DMS53 (cell line): ENCODE measurements at regions not wholly inside any gene's neighbourhood (a gene's known extent, or its start where the extent isn't known, plus 50 kb on each side); places are given as distances from the start of the nearest gene placed in this dataset.

ENCODE experiments used
- DNase-seq: peaks from one replicate; lab custom pipeline; 2025; lab: John Stamatoyannopoulos, UW

DNA sequence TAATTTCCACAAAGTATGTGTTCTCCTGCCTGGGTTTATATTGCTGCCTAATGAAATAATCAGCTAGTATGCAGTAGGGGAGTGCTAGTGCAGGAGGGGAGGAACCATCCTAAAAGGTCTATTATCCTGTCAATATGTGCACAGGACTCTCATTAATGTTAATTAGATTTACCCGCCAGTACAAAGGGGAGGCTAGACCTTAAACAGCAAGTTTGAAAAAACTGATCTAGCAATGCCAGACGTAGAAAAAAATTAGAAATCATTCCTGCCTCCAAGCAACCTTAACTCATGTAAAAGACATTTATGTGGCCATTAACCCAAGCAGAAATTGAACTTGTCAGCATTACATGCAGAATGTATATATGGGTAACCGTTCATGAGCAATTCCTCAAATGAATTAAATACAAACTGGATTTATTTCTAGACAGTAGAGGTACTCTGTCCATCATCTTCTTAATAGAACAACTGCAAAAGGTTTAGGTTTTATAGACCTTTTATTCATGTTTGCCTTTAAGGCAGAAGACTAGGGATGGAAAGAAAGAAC is 294.3 kb upstream of the TENM3 start:
- no peak for DNase-seq

- no peak for DNase-seq
Measured at GRCh38 chr4:181949704-181950312, 293.4 kb upstream of the TENM3 start.

GRCh38 chr4:181950372-181951127 is 292.7 kb upstream of the TENM3 start:
- DNase-seq: no peak

- no peak for DNase-seq
Measured at GRCh38 chr4:181951265-181951664, 291.9 kb upstream of the TENM3 start.

DNA sequence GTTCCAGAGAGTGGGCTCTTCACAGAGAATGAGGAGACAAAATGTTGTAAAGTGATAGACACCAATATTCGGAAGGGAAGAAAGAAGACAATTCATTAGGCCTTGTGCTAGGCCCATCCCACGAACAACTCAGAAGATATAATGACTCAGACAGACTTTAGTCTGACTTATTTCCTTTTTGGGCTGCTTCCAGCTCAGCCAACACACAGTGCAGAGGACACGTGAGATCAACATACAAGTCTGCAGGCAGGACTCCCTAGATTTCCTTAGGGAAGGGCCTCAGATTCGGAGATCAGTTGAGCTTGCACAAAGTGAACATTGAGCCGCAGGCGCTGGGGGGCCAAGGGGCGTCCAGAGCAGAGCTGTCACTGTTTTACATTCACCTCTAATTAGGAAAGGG is 290.7 kb upstream of the TENM3 start:
- DNase-seq: peak; percentile 22

DNA sequence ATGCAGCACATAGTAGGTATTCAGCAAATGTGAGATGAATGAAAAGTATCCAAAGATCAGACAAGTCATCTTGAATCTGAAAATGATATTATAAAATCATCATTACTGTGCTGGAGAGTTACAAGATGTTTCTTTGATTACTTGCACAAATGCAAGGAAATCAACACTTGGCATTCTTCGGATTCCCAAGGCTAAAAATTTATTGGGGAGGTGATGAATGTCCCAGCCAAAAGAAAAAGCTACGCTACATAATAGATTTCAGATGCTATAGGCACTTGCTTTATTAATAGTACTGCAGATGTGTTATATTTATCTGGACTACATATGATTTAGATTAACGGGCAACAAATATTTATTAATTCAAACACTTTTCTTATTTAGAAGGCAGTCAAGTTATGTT is 286.7 kb upstream of the TENM3 start:
- no peak for DNase-seq

- no peak for DNase-seq
Measured at GRCh38 chr4:181957088-181957487, 286.1 kb upstream of the TENM3 start.

GRCh38 chr4:181958446-181958845 is 284.8 kb upstream of the TENM3 start:
- DNase-seq: no peak

GRCh38 chr4:181959121-181959520 is 284.1 kb upstream of the TENM3 start:
- peak; percentile 15 for DNase-seq

DNA sequence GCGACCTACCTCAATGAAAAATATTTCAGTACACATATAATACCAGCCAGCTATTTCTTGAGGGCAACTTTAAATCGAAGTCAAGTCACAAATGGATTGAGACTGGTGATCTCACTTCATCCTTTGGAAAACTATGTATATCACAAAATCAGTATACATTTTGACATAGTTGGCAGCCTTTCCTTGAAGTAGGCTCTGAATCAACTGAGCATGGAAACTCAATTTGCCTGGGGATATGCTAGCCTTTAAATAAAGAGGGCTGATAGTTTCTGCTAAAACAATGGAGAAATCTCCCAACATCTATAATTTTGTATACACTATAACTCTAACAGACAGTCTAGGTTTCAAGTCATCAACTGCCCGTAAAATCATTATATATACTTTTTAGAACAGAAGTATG is 282.8 kb upstream of the TENM3 start:
- no peak for DNase-seq

DNA sequence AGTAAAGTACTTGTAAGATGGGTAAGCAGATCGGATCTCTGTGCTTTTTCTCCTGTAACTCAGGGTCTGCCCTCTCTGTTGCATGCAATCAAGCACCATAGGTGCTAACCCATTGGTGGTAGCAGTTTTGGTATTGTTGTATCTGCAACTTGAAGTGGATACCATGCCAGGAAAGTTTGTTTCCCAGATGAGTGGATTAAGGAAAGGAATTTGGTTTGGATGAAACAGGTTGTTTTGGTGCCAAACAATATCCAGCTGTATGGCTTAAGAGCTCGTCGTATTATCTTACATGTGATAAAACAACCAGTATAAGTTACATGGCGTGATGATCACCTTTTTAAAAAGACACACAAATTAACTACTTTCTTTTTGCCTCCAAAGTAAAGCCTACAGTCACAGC is 280.9 kb upstream of the TENM3 start:
- DNase-seq: no peak

- no peak for DNase-seq
Measured at GRCh38 chr4:181964731-181965130, 278.5 kb upstream of the TENM3 start.

- no peak for DNase-seq
Measured at GRCh38 chr4:181966104-181966551, 277.1 kb upstream of the TENM3 start.

DNA sequence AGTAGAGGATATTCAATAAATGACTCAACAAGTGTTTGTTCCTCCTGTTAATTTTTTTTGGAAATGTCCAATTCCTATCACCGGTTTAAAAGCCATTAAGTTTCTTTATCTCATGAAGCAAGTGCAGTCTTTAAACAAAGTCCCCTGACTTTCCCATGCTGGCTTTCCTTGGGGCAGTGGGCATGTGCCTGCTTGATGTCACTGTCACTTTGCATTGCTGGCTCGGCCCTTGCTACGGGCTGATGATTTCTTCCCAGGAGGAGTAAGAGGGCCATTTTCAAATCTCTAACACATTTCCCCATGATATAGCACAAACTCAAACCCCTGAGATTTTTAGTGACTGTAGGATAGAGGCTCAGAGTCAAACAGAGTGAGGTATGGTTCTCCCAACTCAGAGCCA is 275.8 kb upstream of the TENM3 start:
- no peak for DNase-seq

DNA sequence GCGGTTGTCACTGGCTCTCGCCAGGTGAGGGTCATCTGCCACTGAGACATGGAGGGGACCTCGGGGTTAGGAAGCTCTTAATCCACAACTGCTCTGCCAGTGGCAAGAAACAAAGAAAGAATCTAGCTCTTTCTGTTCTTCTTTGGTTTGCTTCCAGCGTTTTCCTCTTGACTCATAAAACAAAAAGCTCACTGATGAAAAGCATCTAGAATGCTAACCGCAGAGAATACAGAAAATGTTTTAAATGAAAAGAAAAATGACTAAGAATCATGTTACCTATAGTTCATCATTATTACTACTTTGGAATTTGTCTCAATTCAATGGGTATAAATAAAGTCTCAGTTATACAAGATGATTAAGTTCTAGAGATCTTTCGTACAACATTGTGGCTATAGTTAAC is 274.8 kb upstream of the TENM3 start:
- DNase-seq: no peak

GRCh38 chr4:181969151-181969550 is 274.1 kb upstream of the TENM3 start:
- DNase-seq: no peak

DNA sequence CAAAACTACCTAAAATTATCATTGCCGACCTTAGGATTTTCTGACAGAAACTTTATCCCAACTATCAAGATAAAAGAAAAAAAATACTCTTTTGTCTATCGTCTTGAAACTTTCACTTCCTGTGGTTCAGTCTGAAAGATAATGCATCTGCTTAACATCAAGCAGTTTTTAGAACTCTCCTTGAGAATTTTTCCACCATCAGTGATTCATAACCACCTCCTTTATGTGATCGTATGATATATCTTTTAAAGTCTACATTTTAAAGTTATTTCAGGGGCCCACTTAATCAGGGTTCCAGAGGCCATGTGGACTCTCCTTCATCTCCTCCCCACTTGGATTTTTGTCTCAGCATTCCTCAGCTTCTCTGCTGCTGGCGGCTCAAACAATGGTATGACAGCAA is 272.8 kb upstream of the TENM3 start:
- no peak for DNase-seq

DNA sequence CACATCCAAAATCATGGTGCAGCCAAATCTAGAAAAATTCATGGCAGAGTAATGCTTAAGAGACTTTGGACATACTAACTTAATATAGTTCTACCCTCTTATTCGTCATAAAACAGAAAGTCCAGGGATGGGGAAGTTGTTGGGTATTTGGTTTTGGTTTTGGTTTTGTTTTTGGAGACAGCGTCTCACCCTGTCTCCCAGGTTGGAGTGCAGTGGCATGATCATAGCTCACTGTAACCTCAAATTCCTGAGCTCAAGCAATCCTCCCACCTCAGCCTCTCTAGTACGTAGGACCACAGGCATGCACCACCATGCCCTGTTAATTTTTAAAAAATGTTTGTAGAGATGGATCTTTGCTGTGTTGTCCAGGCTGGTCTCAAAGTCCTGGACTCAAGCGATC is 271.8 kb upstream of the TENM3 start:
- no peak for DNase-seq

- DNase-seq: no peak
Measured at GRCh38 chr4:181971973-181972372, 271.2 kb upstream of the TENM3 start.

GRCh38 chr4:181976764-181977163 is 266.4 kb upstream of the TENM3 start:
- DNase-seq: no peak

GRCh38 chr4:181982437-181982836 is 260.8 kb upstream of the TENM3 start:
- DNase-seq: no peak

GRCh38 chr4:181982856-181983255 is 260.3 kb upstream of the TENM3 start:
- DNase-seq: no peak

DNA sequence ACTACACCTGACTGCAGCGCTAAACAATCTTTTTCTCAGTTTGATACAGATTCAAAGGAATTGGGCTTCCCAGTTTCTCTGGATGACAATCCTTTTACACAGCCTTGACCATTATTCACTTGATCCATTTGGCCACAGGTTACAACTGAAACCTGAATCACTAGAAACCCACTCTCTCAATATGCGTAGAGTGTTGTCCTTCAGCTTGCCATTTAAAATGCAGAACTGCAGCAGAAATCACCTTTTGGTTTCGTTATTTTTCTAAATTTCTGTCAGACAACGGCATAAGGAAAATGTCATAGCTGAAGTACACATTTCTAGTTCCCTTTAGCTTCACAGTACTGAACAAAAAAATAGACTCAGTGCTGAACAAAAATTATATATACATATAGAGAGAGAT is 255.8 kb upstream of the TENM3 start:
- no peak for DNase-seq

GRCh38 chr4:181989071-181989470 is 254.1 kb upstream of the TENM3 start:
- DNase-seq: no peak
